Peyer's patch (tissue), 4 donors: ENCODE measurements at regions not wholly inside any gene's neighbourhood (a gene's known extent, or its start where the extent isn't known, plus 50 kb on each side); places are given as distances from the start of the nearest gene placed in this dataset.

Source experiments
- DNase-seq, 3 donors: peaks; one replicate each; pipeline ENCODE4 v3.0.0-alpha.2; 2017 to 2019
- H3K27ac ChIP-seq, 4 donors: fragments of 200-600 bp; sonication (generic); one replicate each; pipeline ENCODE4 v1.5.1; 2016 to 2019
- H3K27me3 ChIP-seq, 2 donors: fragments of 200-600 bp; sonication (generic); one replicate each; pipeline ENCODE4 v1.5.1; 2019
- H3K36me3 ChIP-seq, 3 donors: fragments of 200-600 bp; sonication (generic); one replicate each; pipeline ENCODE4 v1.5.1; 2016 to 2019
- H3K4me1 ChIP-seq, 4 donors: fragments of 200-600 bp; sonication (generic); one replicate each; pipeline ENCODE4 v1.5.1; 2016 to 2019
- H3K4me3 ChIP-seq, 4 donors: fragments of 200-600 bp; sonication (generic); 1 replicate in 3 of 4; 2 replicates in 1 of 4; pipeline ENCODE4 v1.5.1; 2016 to 2019; ENCODE audit warnings: mild to moderate bottlenecking in 1 of 4
- H3K9me3 ChIP-seq, 4 donors: fragments of 200-600 bp; sonication (generic); one replicate each; pipeline ENCODE4 v1.5.1; 2016 to 2019; ENCODE audit warnings: mild to moderate bottlenecking in 1 of 4
- CTCF ChIP-seq, 6 experiments: fragments of 450-650 bp in 4 of 6; fragments of 200-600 bp in 2 of 6; sonication (generic) in 1 of 6; IDR thresholded peaks; one replicate each; pipeline ENCODE4 v1.5.1; 2017 to 2019; ENCODE audit warnings: antibody characterized with exemption in 6 of 6, mild to moderate bottlenecking in 3 of 6, moderate library complexity in 1 of 6
- POLR2A ChIP-seq, 2 donors: fragments of 450-650 bp; IDR thresholded peaks; one replicate each; pipeline ENCODE4 v1.5.1; 2017; ENCODE audit warnings: antibody characterized with exemption in 2 of 2, mild to moderate bottlenecking in 2 of 2, moderate library complexity in 2 of 2

- no peaks in the 10 kb centered on the region for H3K36me3 ChIP-seq
- H3K27me3 ChIP-seq = no peaks in the 10 kb centered on the region
- DNase-seq = peak in 1 of 3 donors; percentile 45
- H3K9me3 ChIP-seq = no peaks in the 10 kb centered on the region
- no peaks in the 10 kb centered on the region for H3K4me1 ChIP-seq
- no peak overlapping the region for H3K4me3 ChIP-seq
- no peak overlapping the region for H3K27ac ChIP-seq
- no peak for TF ChIP-seq POLR2A (IDR thresholded peaks at IDR 0.05)
- TF ChIP-seq CTCF (IDR thresholded peaks at IDR 0.05) = peak in 4 of 6 experiments; percentile 41 to 59 (median 52)
Observed at GRCh38 chr6:50655848-50656453, 57.4 kb upstream of the TFAP2D start.

DNA sequence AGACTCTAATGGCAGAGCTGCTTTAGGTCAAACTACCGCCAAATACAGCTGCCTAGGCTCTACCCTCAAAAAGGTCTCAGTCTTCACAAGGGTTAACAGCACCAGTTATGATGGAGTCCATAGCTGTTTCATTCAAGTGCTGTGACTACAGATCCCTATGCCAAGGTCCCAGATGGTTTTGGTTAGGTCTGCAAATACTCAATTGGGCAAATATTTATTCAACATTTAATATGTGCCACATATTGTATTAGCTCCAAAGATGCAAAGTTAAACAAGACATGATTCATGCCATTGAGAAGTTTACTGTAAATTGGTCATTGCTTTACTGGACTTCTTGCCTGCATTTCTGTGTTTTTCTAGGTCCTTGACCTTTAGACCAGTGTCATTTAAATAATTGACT lies 55.8 kb upstream of the TFAP2D start:
- no peak overlapping the region for H3K4me3 ChIP-seq
- no peaks in the 10 kb centered on the region for H3K9me3 ChIP-seq
- H3K27ac ChIP-seq = no peak overlapping the region
- DNase-seq = no peak
- no peaks in the 10 kb centered on the region for H3K36me3 ChIP-seq
- no peaks in the 10 kb centered on the region for H3K27me3 ChIP-seq
- H3K4me1 ChIP-seq = no peaks in the 10 kb centered on the region
- no peak for TF ChIP-seq CTCF (IDR thresholded peaks at IDR 0.05)
- TF ChIP-seq POLR2A (IDR thresholded peaks at IDR 0.05) = no peak

- no peaks in the 10 kb centered on the region for H3K9me3 ChIP-seq
- TF ChIP-seq POLR2A (IDR thresholded peaks at IDR 0.05) = no peak
- no peak for TF ChIP-seq CTCF (IDR thresholded peaks at IDR 0.05)
- no peak overlapping the region for H3K27ac ChIP-seq
- no peak for DNase-seq
- no peak overlapping the region for H3K4me3 ChIP-seq
- H3K4me1 ChIP-seq = no peaks in the 10 kb centered on the region
- no peaks in the 10 kb centered on the region for H3K36me3 ChIP-seq
- no peaks in the 10 kb centered on the region for H3K27me3 ChIP-seq
Observed at GRCh38 chr6:50658561-50658960, 54.8 kb upstream of the TFAP2D start.

GRCh38 chr6:50661636-50662035 lies 51.7 kb upstream of the TFAP2D start:
- no peak for TF ChIP-seq CTCF (IDR thresholded peaks at IDR 0.05)
- TF ChIP-seq POLR2A (IDR thresholded peaks at IDR 0.05) = no peak
- no peaks in the 10 kb centered on the region for H3K27me3 ChIP-seq
- no peak overlapping the region for H3K27ac ChIP-seq
- no peak overlapping the region for H3K4me3 ChIP-seq
- H3K36me3 ChIP-seq = no peaks in the 10 kb centered on the region
- no peaks in the 10 kb centered on the region for H3K4me1 ChIP-seq
- no peaks in the 10 kb centered on the region for H3K9me3 ChIP-seq
- no peak for DNase-seq
